Endothelial cell of umbilical vein (primary cell): ENCODE measurements at regions not wholly inside any gene's neighbourhood (a gene's known extent, or its start where the extent isn't known, plus 50 kb on each side); places are given as distances from the start of the nearest gene placed in this dataset.

Experiments
- BruUV-seq: library from RNA; stranded (reverse); fragments of 400-500 nt; replicated peaks from 2 replicates; lab custom pipeline; 2021; lab: Mats Ljungman, UMichigan
- CTCF ChIA-PET: fragments of 300-600, 350-600 bp; sonication (Branson Sonifier 250); formaldehyde crosslinking; loops from one replicate; lab custom pipeline; 2021; ENCODE audit warnings: antibody characterized with exemption, inconsistent platforms; lab: Charles Lee
- POLR2A ChIA-PET: fragments of 300-600, 350-600 bp; sonication (Branson Sonifier 250); formaldehyde crosslinking; loops from one replicate; lab custom pipeline; 2021; ENCODE audit warnings: antibody characterized with exemption, inconsistent platforms; lab: Charles Lee
- DNase-seq: peaks from one replicate; pipeline ENCODE4 v3.0.0-alpha.2; 2011; ENCODE audit warnings: low read depth, low spot score
- FAIRE-seq: peaks from 2 replicates; lab custom pipeline; 2011; peaks lifted over from hg19 to GRCh38; lab: Jason Lieb, UNC
- H2AFZ ChIP-seq: 2 replicates; pipeline ENCODE4 v1.6.0; 2012; ENCODE audit warnings: low read depth, low read length, control low read depth, inconsistent platforms
- H3K27ac ChIP-seq: 2 replicates; pipeline ENCODE4 v1.5.1; 2011; ENCODE audit warnings: low read depth, mild to moderate bottlenecking, control low read depth, low read length, moderate library complexity; ENCODE audit not compliant: insufficient read depth
- H3K27me3 ChIP-seq, 2 experiments: 2 replicates each; pipeline versions ENCODE4 v1.6.0 to v1.6.1; 2011; ENCODE audit warnings: low read length in 2 of 2, mixed read lengths in 1 of 2; ENCODE audit not compliant: control insufficient read depth in 2 of 2, insufficient read depth in 2 of 2
- H3K36me3 ChIP-seq, 2 experiments: 2 replicates in 1 of 2; 3 replicates in 1 of 2; pipeline ENCODE4 v1.5.1; 2011; ENCODE audit warnings: low read length in 2 of 2, mild to moderate bottlenecking in 1 of 2, moderate library complexity in 1 of 2; ENCODE audit not compliant: control insufficient read depth in 2 of 2, insufficient read depth in 2 of 2; ENCODE audit errors: extremely low read depth in 1 of 2
- H3K4me1 ChIP-seq: 3 replicates; pipeline ENCODE4 v1.5.1; 2011; ENCODE audit warnings: mild to moderate bottlenecking, low read length; ENCODE audit not compliant: control insufficient read depth, insufficient read depth; ENCODE audit errors: extremely low read depth
- H3K4me2 ChIP-seq: 2 replicates; pipeline ENCODE4 v1.6.1; 2011; ENCODE audit warnings: low read length, control low read depth, mixed read lengths; ENCODE audit not compliant: insufficient read depth
- H3K4me3 ChIP-seq, 3 experiments: fragments of 200-600 bp in 1 of 3; sonication (generic), shearing (Covaris generic) in 1 of 3; replicated peaks in 1 of 3; 2 replicates each; pipeline ENCODE4 v1.5.1; 2011 to 2016; ENCODE audit warnings: control low read depth in 3 of 3, low read length in 3 of 3, mild to moderate bottlenecking in 2 of 3, inconsistent platforms in 1 of 3, low read depth in 1 of 3, moderate library complexity in 1 of 3; ENCODE audit not compliant: insufficient read depth in 1 of 3
- H3K79me2 ChIP-seq: 2 replicates; pipeline ENCODE4 v1.6.0; 2012; ENCODE audit warnings: low read length, inconsistent platforms; ENCODE audit not compliant: control insufficient read depth, insufficient read depth
- H3K9ac ChIP-seq: replicated peaks from 2 replicates; pipeline ENCODE3; 2011; ENCODE audit warnings: low read length, control low read depth; ENCODE audit not compliant: insufficient read depth; ENCODE audit errors: extremely low read depth
- H3K9me1 ChIP-seq: replicated peaks from 3 replicates; pipeline ENCODE4 v1.6.0; 2011; ENCODE audit warnings: mild to moderate bottlenecking, low read length; ENCODE audit not compliant: control insufficient read depth, insufficient read depth; ENCODE audit errors: extremely low read depth
- H3K9me3 ChIP-seq: replicated peaks from 2 replicates; pipeline ENCODE4 v1.5.1; 2012; ENCODE audit warnings: low read length, inconsistent platforms; ENCODE audit not compliant: control insufficient read depth, insufficient read depth
- H4K20me1 ChIP-seq: replicated peaks from 2 replicates; pipeline ENCODE3; 2011; ENCODE audit warnings: mild to moderate bottlenecking, low read length; ENCODE audit not compliant: control insufficient read depth, insufficient read depth; ENCODE audit errors: extremely low read depth
- EZH2 ChIP-seq: IDR thresholded peaks from 2 replicates; pipeline ENCODE4 v1.6.1; 2012; ENCODE audit warnings: borderline replicate concordance, low read depth, mild to moderate bottlenecking, moderate library complexity, low read length, inconsistent platforms; ENCODE audit not compliant: severe bottlenecking
- FOS ChIP-seq: IDR thresholded peaks from 2 replicates; pipeline ENCODE4 v1.6.1; 2011; ENCODE audit warnings: mild to moderate bottlenecking, low read length, moderate library complexity, borderline replicate concordance; ENCODE audit not compliant: insufficient read depth
- GATA2 ChIP-seq: IDR thresholded peaks from 2 replicates; pipeline ENCODE4 v1.7.0; 2011; ENCODE audit warnings: low read depth, mild to moderate bottlenecking, moderate library complexity, mixed read lengths, low read length; ENCODE audit not compliant: insufficient read length, insufficient read depth
- JUN ChIP-seq: IDR thresholded peaks from 2 replicates; pipeline ENCODE4 v1.6.1; 2011; ENCODE audit warnings: borderline replicate concordance, low read depth; ENCODE audit not compliant: insufficient read length, insufficient read depth
- MAX ChIP-seq: IDR thresholded peaks from 2 replicates; pipeline ENCODE4 v1.6.1; 2011; ENCODE audit not compliant: insufficient read depth, insufficient read length
- MYC ChIP-seq: IDR thresholded peaks from one replicate; pipeline ENCODE4 v1.6.1; 2011; ENCODE audit warnings: mild to moderate bottlenecking, low read depth, low read length
- POLR2A ChIP-seq: IDR thresholded peaks from 2 replicates; pipeline ENCODE4 v1.6.1; 2012; ENCODE audit warnings: low read depth, mild to moderate bottlenecking, control low read depth, low read length
- POLR2AphosphoS5 ChIP-seq: IDR thresholded peaks from 2 replicates; pipeline ENCODE4 v1.6.1; 2012; ENCODE audit warnings: low read depth, mild to moderate bottlenecking, control low read depth, low read length, moderate library complexity; ENCODE audit not compliant: insufficient read depth
- dilution Hi-C: fragments of 300-500 bp; cut with MboI; formaldehyde crosslinking; loops from one replicate; pipeline ENCODE4 v1.15.0; 2019; ENCODE audit warnings: low sequenced_read_pairs; ENCODE audit not compliant: extremely low pct_ligation_motif_present
- intact Hi-C: fragments of 100-400 bp; cut with micrococcal nuclease; formaldehyde crosslinking; loops from one replicate; pipeline ENCODE4 v1.10.0; 2022
- TF ChIP-seq, protein P1 (sequence below), 2 donors: IDR thresholded peaks; 1 replicate in 1 of 2; 2 replicates in 1 of 2; pipeline ENCODE4 v1.5.1; 2011; ENCODE audit warnings: low read length in 2 of 2, mild to moderate bottlenecking in 2 of 2, moderate library complexity in 2 of 2, control low read depth in 1 of 2, inconsistent platforms in 1 of 2, low read depth in 1 of 2; ENCODE audit not compliant: insufficient read depth in 1 of 2; ENCODE audit errors: extremely low read depth in 1 of 2

DNA sequence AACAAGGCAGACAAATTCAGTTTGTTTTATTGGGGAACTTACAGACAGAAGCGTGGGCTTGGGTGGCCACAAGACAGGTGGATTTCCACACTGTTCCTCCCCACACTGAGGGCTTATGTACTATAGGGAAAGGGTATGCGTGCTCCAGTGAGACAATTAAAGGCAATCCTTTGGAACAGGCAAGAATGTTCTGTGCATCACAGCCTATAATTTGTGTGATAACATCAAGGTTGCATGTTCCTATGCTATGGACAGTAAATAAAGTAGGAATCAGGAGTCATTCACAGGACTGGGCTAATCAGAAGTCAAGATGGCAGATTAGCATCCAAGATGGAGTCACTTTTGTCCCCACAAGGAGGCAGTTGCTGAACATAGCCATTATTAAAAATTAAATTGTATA, 84.6 kb upstream of the TRIM2 start:
- POLR2A ChIA-PET = no interaction called here
- intact Hi-C loops (loop anchor here (10.0 kb wide), 1 partner anchor 185 kb away; the partner anchor contains the start of gene FHDC1), dilution Hi-C loops (no loop called here)
- no TSS peak for BruUV-seq
- no peak for TF ChIP-seq JUN
- no peak for TF ChIP-seq MYC
- no peak for TF ChIP-seq FOS
- TF ChIP-seq EZH2 = no peak
- TF ChIP-seq POLR2AphosphoS5 = no peak
- TF ChIP-seq MAX = no peak
- no peak for TF ChIP-seq POLR2A
- TF ChIP-seq, protein P1, sequence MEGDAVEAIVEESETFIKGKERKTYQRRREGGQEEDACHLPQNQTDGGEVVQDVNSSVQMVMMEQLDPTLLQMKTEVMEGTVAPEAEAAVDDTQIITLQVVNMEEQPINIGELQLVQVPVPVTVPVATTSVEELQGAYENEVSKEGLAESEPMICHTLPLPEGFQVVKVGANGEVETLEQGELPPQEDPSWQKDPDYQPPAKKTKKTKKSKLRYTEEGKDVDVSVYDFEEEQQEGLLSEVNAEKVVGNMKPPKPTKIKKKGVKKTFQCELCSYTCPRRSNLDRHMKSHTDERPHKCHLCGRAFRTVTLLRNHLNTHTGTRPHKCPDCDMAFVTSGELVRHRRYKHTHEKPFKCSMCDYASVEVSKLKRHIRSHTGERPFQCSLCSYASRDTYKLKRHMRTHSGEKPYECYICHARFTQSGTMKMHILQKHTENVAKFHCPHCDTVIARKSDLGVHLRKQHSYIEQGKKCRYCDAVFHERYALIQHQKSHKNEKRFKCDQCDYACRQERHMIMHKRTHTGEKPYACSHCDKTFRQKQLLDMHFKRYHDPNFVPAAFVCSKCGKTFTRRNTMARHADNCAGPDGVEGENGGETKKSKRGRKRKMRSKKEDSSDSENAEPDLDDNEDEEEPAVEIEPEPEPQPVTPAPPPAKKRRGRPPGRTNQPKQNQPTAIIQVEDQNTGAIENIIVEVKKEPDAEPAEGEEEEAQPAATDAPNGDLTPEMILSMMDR (IDR thresholded peaks at IDR 0.05; ENCODE audit: extremely low read depth in 1 of 2, insufficient read depth in 1 of 2, low read depth in 1 of 2, low read length in 2 of 2) = no peak
- no peak for TF ChIP-seq GATA2
- DNase-seq = no peak
- Histone ChIP-seq H3K4me3 (no peak overlapping the region), H3K79me2 (no peaks in the 10 kb centered on the region), H3K9me3 (no peaks in the 10 kb centered on the region), H4K20me1 (no peaks in the 10 kb centered on the region), H3K9me1 (no peaks in the 10 kb centered on the region), H3K36me3 (no peaks in the 10 kb centered on the region), H3K4me2 (no peak overlapping the region), H3K27me3 (no peaks in the 10 kb centered on the region), H3K4me1 (no peaks in the 10 kb centered on the region), H3K9ac (no peak overlapping the region), H2AFZ (no peak overlapping the region), H3K27ac (no peak overlapping the region)
- CTCF ChIA-PET = interaction anchor here (1.4 kb wide), 1 partner anchor 8 kb away, joined by 3 read pairs; no protein-coding TSS in a partner anchor
- no peak for FAIRE-seq
